ENCODE measurements at regions not wholly inside any gene's neighbourhood (a gene's known extent, or its start where the extent isn't known, plus 50 kb on each side); places are given as distances from the start of the nearest gene placed in this dataset.

GRCh38 chr13:48851707-48852106 is 124.0 kb upstream of the FNDC3A start:
- TF ChIP-seq POLR2A (IDR thresholded peaks at IDR 0.05) (no peak), CTCF (IDR thresholded peaks at IDR 0.05) (no peak)

Data from uterus (tissue), 2 donors.